ENCODE measurements at regions not wholly inside any gene's neighbourhood (a gene's known extent, or its start where the extent isn't known, plus 50 kb on each side); places are given as distances from the start of the nearest gene placed in this dataset.

- ATAC-seq (replicated peaks in 1 of 2) (no peak), DNase-seq (no peak)
- no peaks in the 10 kb centered on the region for H3K36me3 Mint-ChIP-seq (ENCODE audit: insufficient read depth in 2 of 2)
- H3K27ac Mint-ChIP-seq: no peak overlapping the region
- H3K4me3 Mint-ChIP-seq: no peak overlapping the region
- H3K9me3 Mint-ChIP-seq: no peaks in the 10 kb centered on the region
- H3K27me3 Mint-ChIP-seq (ENCODE audit: low read depth): no peaks in the 10 kb centered on the region
- no peaks in the 10 kb centered on the region for H3K4me1 Mint-ChIP-seq (ENCODE audit: low read depth)
These were observed 942.9 kb downstream of the TBC1D22A start for GRCh38 chr22:47705350-47705749.

- Mint-ChIP-seq H3K9me3 (no peaks in the 10 kb centered on the region), H3K4me1 (ENCODE audit: low read depth) (no peaks in the 10 kb centered on the region), H3K36me3 (ENCODE audit: insufficient read depth in 2 of 2) (no peaks in the 10 kb centered on the region), H3K4me3 (no peak overlapping the region), H3K27ac (no peak overlapping the region), H3K27me3 (ENCODE audit: low read depth) (no peaks in the 10 kb centered on the region)
- DNase-seq (no peak), ATAC-seq (replicated peaks in 1 of 2) (no peak)
These were observed 936.5 kb downstream of the TBC1D22A start for GRCh38 chr22:47698906-47699305.

GRCh38 chr22:47697861-47698260 lies 935.4 kb downstream of the TBC1D22A start:
- Mint-ChIP-seq H3K27ac (no peak overlapping the region), H3K36me3 (ENCODE audit: insufficient read depth in 2 of 2) (no peaks in the 10 kb centered on the region), H3K4me3 (no peak overlapping the region)

GRCh38 chr22:47696776-47697175 lies 934.3 kb downstream of the TBC1D22A start:
- H3K36me3 Mint-ChIP-seq (ENCODE audit: insufficient read depth in 2 of 2): no peaks in the 10 kb centered on the region
- no peaks in the 10 kb centered on the region for H3K4me1 Mint-ChIP-seq (ENCODE audit: low read depth)
- DNase-seq: no peak
- no peaks in the 10 kb centered on the region for H3K9me3 Mint-ChIP-seq
- ATAC-seq (replicated peaks in 1 of 2): no peak
- H3K4me3 Mint-ChIP-seq: no peak overlapping the region
- no peak overlapping the region for H3K27ac Mint-ChIP-seq
- no peaks in the 10 kb centered on the region for H3K27me3 Mint-ChIP-seq (ENCODE audit: low read depth)

More at GRCh38 chr22:47697861-47698260, 935.4 kb downstream of the TBC1D22A start:
- no peaks in the 10 kb centered on the region for H3K9me3 Mint-ChIP-seq
- DNase-seq (no peak), ATAC-seq (replicated peaks in 1 of 2) (no peak)
- H3K4me1 Mint-ChIP-seq (ENCODE audit: low read depth): no peaks in the 10 kb centered on the region
- H3K27me3 Mint-ChIP-seq (ENCODE audit: low read depth): no peaks in the 10 kb centered on the region

GRCh38 chr22:47695176-47695575 lies 932.7 kb downstream of the TBC1D22A start:
- Mint-ChIP-seq H3K27me3 (ENCODE audit: low read depth) (no peaks in the 10 kb centered on the region), H3K4me3 (no peak overlapping the region), H3K9me3 (no peaks in the 10 kb centered on the region), H3K27ac (no peak overlapping the region), H3K4me1 (ENCODE audit: low read depth) (no peaks in the 10 kb centered on the region), H3K36me3 (ENCODE audit: insufficient read depth in 2 of 2) (no peaks in the 10 kb centered on the region)
- DNase-seq (peak; percentile 12 to 23), ATAC-seq (replicated peaks in 1 of 2) (peak; percentile 45 to 69)

- H3K4me3 Mint-ChIP-seq: no peak overlapping the region
- H3K4me1 Mint-ChIP-seq (ENCODE audit: low read depth): no peaks in the 10 kb centered on the region
- no peak for ATAC-seq (replicated peaks in 1 of 2)
- H3K9me3 Mint-ChIP-seq: peaks cover 0 to 2% of the 10 kb centered on the region in 2 donors
- no peaks in the 10 kb centered on the region for H3K27me3 Mint-ChIP-seq (ENCODE audit: low read depth)
- no peak for DNase-seq
- H3K27ac Mint-ChIP-seq: no peak overlapping the region
- H3K36me3 Mint-ChIP-seq (ENCODE audit: insufficient read depth in 2 of 2): no peaks in the 10 kb centered on the region
These were observed 932.2 kb downstream of the TBC1D22A start for GRCh38 chr22:47694536-47695130.

- H3K9me3 Mint-ChIP-seq: peaks cover 0 to 2% of the 10 kb centered on the region in 2 donors
- ATAC-seq (replicated peaks in 1 of 2): no peak
- H3K36me3 Mint-ChIP-seq (ENCODE audit: insufficient read depth in 2 of 2): no peaks in the 10 kb centered on the region
- H3K4me3 Mint-ChIP-seq: no peak overlapping the region
- no peak overlapping the region for H3K27ac Mint-ChIP-seq
- H3K4me1 Mint-ChIP-seq (ENCODE audit: low read depth): no peaks in the 10 kb centered on the region
- DNase-seq: no peak
- H3K27me3 Mint-ChIP-seq (ENCODE audit: low read depth): no peaks in the 10 kb centered on the region
These were observed 931.2 kb downstream of the TBC1D22A start for GRCh38 chr22:47693606-47694005.

GRCh38 chr22:47692811-47693210 lies 930.4 kb downstream of the TBC1D22A start:
- H3K27ac Mint-ChIP-seq: no peak overlapping the region

GRCh38 chr22:47691152-47691895 lies 928.9 kb downstream of the TBC1D22A start:
- Mint-ChIP-seq H3K27me3 (ENCODE audit: low read depth) (no peaks in the 10 kb centered on the region), H3K4me3 (no peak overlapping the region), H3K36me3 (ENCODE audit: insufficient read depth in 2 of 2) (no peaks in the 10 kb centered on the region), H3K4me1 (ENCODE audit: low read depth) (no peaks in the 10 kb centered on the region), H3K27ac (no peak overlapping the region), H3K9me3 (peaks cover 0 to 5% of the 10 kb centered on the region in 2 donors)
- no peak for ATAC-seq (replicated peaks in 1 of 2)
- DNase-seq: no peak

More at GRCh38 chr22:47692811-47693210, 930.4 kb downstream of the TBC1D22A start:
- no peak for DNase-seq
- ATAC-seq (replicated peaks in 1 of 2): no peak
- no peak overlapping the region for H3K4me3 Mint-ChIP-seq
- no peaks in the 10 kb centered on the region for H3K4me1 Mint-ChIP-seq (ENCODE audit: low read depth)
- no peaks in the 10 kb centered on the region for H3K36me3 Mint-ChIP-seq (ENCODE audit: insufficient read depth in 2 of 2)
- peaks cover 0 to 2% of the 10 kb centered on the region in 2 donors for H3K9me3 Mint-ChIP-seq
- H3K27me3 Mint-ChIP-seq (ENCODE audit: low read depth): no peaks in the 10 kb centered on the region

- ATAC-seq (replicated peaks in 1 of 2) (no peak), DNase-seq (no peak)
- H3K36me3 Mint-ChIP-seq (ENCODE audit: insufficient read depth in 2 of 2): no peaks in the 10 kb centered on the region
- no peak overlapping the region for H3K4me3 Mint-ChIP-seq
- no peaks in the 10 kb centered on the region for H3K4me1 Mint-ChIP-seq (ENCODE audit: low read depth)
- H3K27me3 Mint-ChIP-seq (ENCODE audit: low read depth): no peaks in the 10 kb centered on the region
- H3K27ac Mint-ChIP-seq: peak overlapping the region; percentile 65
- H3K9me3 Mint-ChIP-seq: peaks cover 0 to 5% of the 10 kb centered on the region in 2 donors
These were observed 928.1 kb downstream of the TBC1D22A start for GRCh38 chr22:47690586-47690985.

- H3K27ac Mint-ChIP-seq: no peak overlapping the region
- H3K4me1 Mint-ChIP-seq (ENCODE audit: low read depth): no peaks in the 10 kb centered on the region
- peaks cover 4% of the 10 kb centered on the region for H3K27me3 Mint-ChIP-seq (ENCODE audit: low read depth)
These were observed 927.7 kb downstream of the TBC1D22A start for GRCh38 chr22:47690166-47690565.

GRCh38 chr22:47687776-47688175 lies 925.3 kb downstream of the TBC1D22A start:
- Mint-ChIP-seq H3K27ac (no peak overlapping the region), H3K4me3 (no peak overlapping the region), H3K4me1 (ENCODE audit: low read depth) (no peaks in the 10 kb centered on the region), H3K27me3 (ENCODE audit: low read depth) (peaks cover 7% of the 10 kb centered on the region), H3K36me3 (ENCODE audit: insufficient read depth in 2 of 2) (peaks cover 2 to 5% of the 10 kb centered on the region in 2 donors), H3K9me3 (peaks cover 2 to 6% of the 10 kb centered on the region in 2 donors)
- DNase-seq: no peak
- no peak for ATAC-seq (replicated peaks in 1 of 2)

More at GRCh38 chr22:47690166-47690565, 927.7 kb downstream of the TBC1D22A start:
- Mint-ChIP-seq H3K36me3 (ENCODE audit: insufficient read depth in 2 of 2) (no peaks in the 10 kb centered on the region), H3K4me3 (no peak overlapping the region), H3K9me3 (peaks cover 0 to 5% of the 10 kb centered on the region in 2 donors)
- DNase-seq (no peak), ATAC-seq (replicated peaks in 1 of 2) (no peak)

GRCh38 chr22:47687346-47687655 lies 924.9 kb downstream of the TBC1D22A start:
- Mint-ChIP-seq H3K27me3 (ENCODE audit: low read depth) (peaks cover 7% of the 10 kb centered on the region), H3K36me3 (ENCODE audit: insufficient read depth in 2 of 2) (peaks cover 2 to 5% of the 10 kb centered on the region in 2 donors), H3K4me1 (ENCODE audit: low read depth) (no peaks in the 10 kb centered on the region), H3K27ac (no peak overlapping the region), H3K4me3 (no peak overlapping the region), H3K9me3 (peaks cover 2 to 6% of the 10 kb centered on the region in 2 donors)
- DNase-seq: no peak
- ATAC-seq (replicated peaks in 1 of 2): no peak
